WTC11 (cell line): ENCODE measurements at regions not wholly inside any gene's neighbourhood (a gene's known extent, or its start where the extent isn't known, plus 50 kb on each side); places are given as distances from the start of the nearest gene placed in this dataset.

Source experiments
- ATAC-seq: fragments of 200-7000 bp; cut with Tn5 transposase; 2 replicates; pipeline ENCODE4 v1.10.0; 2021; ENCODE audit warnings: mild to moderate bottlenecking, moderate library complexity
- CTCF ChIA-PET: fragments of 300-600 bp; sonication (Branson Sonifier 250); formaldehyde crosslinking; loops from one replicate; lab custom pipeline; 2021; ENCODE audit warnings: antibody characterized with exemption; lab: Charles Lee
- POLR2A ChIA-PET: fragments of 350-600 bp; sonication (Branson Sonifier 250); formaldehyde crosslinking; loops from one replicate; lab custom pipeline; 2021; ENCODE audit warnings: antibody characterized with exemption; lab: Charles Lee
- DNase-seq: peaks from one replicate; pipeline ENCODE4 v3.0.0; 2021; ENCODE audit warnings: low spot score
- H3K27ac Mint-ChIP-seq: 2 replicates; pipeline ENCODE4 v1.8.0; 2021; ENCODE audit warnings: mixed read lengths
- H3K27me3 Mint-ChIP-seq: 2 replicates; pipeline ENCODE4 v1.8.0; 2021; ENCODE audit warnings: low read depth, mild to moderate bottlenecking, moderate library complexity, mixed read lengths
- H3K36me3 Mint-ChIP-seq: 2 replicates; pipeline ENCODE4 v1.8.0; 2021; ENCODE audit warnings: mixed read lengths
- H3K4me1 Mint-ChIP-seq: 2 replicates; pipeline ENCODE4 v1.8.0; 2022; ENCODE audit warnings: mixed read lengths
- H3K4me3 Mint-ChIP-seq: 2 replicates; pipeline ENCODE4 v1.8.0; 2021; ENCODE audit warnings: mild to moderate bottlenecking, moderate library complexity, mixed read lengths
- H3K9me3 Mint-ChIP-seq: 2 replicates; pipeline ENCODE4 v1.8.0; 2021; ENCODE audit warnings: mixed read lengths
- AFF4 ChIP-seq: sonication (generic); formaldehyde crosslinking; IDR thresholded peaks from 2 replicates; pipeline ENCODE4 v1.8.1; 2023; ENCODE audit warnings: mild to moderate bottlenecking, missing genetic modification reagents, borderline replicate concordance
- ATF1 ChIP-seq: sonication (generic); formaldehyde crosslinking; IDR thresholded peaks from 2 replicates; pipeline ENCODE4 v1.8.1; 2023; ENCODE audit warnings: mild to moderate bottlenecking, moderate library complexity, missing genetic modification reagents
- ATF2 ChIP-seq: sonication (generic); formaldehyde crosslinking; IDR thresholded peaks from 2 replicates; pipeline ENCODE4 v1.8.1; 2022; ENCODE audit warnings: low read depth, missing genetic modification reagents, borderline replicate concordance
- CBFB ChIP-seq: sonication (generic); formaldehyde crosslinking; IDR thresholded peaks from 2 replicates; pipeline ENCODE4 v1.8.1; 2022; ENCODE audit warnings: mild to moderate bottlenecking, low read depth, missing genetic modification reagents
- ESRRA ChIP-seq: sonication (generic); formaldehyde crosslinking; IDR thresholded peaks from 2 replicates; pipeline ENCODE4 v1.8.1; 2022; ENCODE audit warnings: mild to moderate bottlenecking, missing genetic modification reagents, borderline replicate concordance
- FOXJ3 ChIP-seq: sonication (generic); formaldehyde crosslinking; IDR thresholded peaks from 2 replicates; pipeline ENCODE4 v1.9.0; 2021; ENCODE audit warnings: missing genetic modification reagents, mild to moderate bottlenecking, borderline replicate concordance
- GTF2I ChIP-seq: fragments of 250-450 bp; sonication (Bioruptor Pico); conservative IDR thresholded peaks from 2 replicates; pipeline ENCODE4 v1.4.0; 2021; ENCODE audit warnings: mild to moderate bottlenecking
- HMGA2 ChIP-seq: fragments of 250-450 bp; sonication (Bioruptor Pico); IDR thresholded peaks from 2 replicates; pipeline ENCODE4 v1.4.0; 2021; ENCODE audit warnings: mild to moderate bottlenecking, moderate library complexity
- MXD4 ChIP-seq: fragments of 250-450 bp; sonication (Bioruptor Pico); IDR thresholded peaks from 2 replicates; pipeline ENCODE4 v1.8.0; 2021; ENCODE audit warnings: mild to moderate bottlenecking, moderate library complexity, borderline replicate concordance
- NFE2L1 ChIP-seq: sonication (generic); formaldehyde crosslinking; IDR thresholded peaks from 2 replicates; pipeline ENCODE4 v1.8.1; 2023; ENCODE audit warnings: missing genetic modification reagents
- NFYB ChIP-seq: sonication (generic); formaldehyde crosslinking; conservative IDR thresholded peaks from 2 replicates; pipeline ENCODE4 v1.8.0; 2022; ENCODE audit warnings: low read depth, missing genetic modification reagents
- OVOL2 ChIP-seq: fragments of 250-450 bp; sonication (Bioruptor Pico); IDR thresholded peaks from 2 replicates; pipeline ENCODE4 v1.9.0; 2021; ENCODE audit warnings: mild to moderate bottlenecking, borderline replicate concordance
- RORB ChIP-seq: fragments of 250-450 bp; sonication (Bioruptor Pico); IDR thresholded peaks from 2 replicates; pipeline ENCODE4 v1.9.0; 2021; ENCODE audit warnings: mild to moderate bottlenecking
- SMAD4 ChIP-seq: sonication (generic); formaldehyde crosslinking; IDR thresholded peaks from 2 replicates; pipeline ENCODE4 v1.8.0; 2022; ENCODE audit warnings: mild to moderate bottlenecking, missing genetic modification reagents
- TEAD4 ChIP-seq: sonication (generic); formaldehyde crosslinking; IDR thresholded peaks from 2 replicates; pipeline ENCODE4 v1.8.0; 2022; ENCODE audit warnings: mild to moderate bottlenecking, missing genetic modification reagents
- TP53 ChIP-seq: sonication (generic); formaldehyde crosslinking; IDR thresholded peaks from 2 replicates; pipeline ENCODE4 v1.8.1; 2023; ENCODE audit warnings: mild to moderate bottlenecking, missing genetic modification reagents
- ZMAT4 ChIP-seq: fragments of 250-450 bp; sonication (Bioruptor Pico); IDR thresholded peaks from 2 replicates; pipeline ENCODE4 v1.9.0; 2021; ENCODE audit warnings: mild to moderate bottlenecking
- ZNF317 ChIP-seq: sonication (generic); formaldehyde crosslinking; IDR thresholded peaks from 2 replicates; pipeline ENCODE4 v1.8.1; 2023; ENCODE audit warnings: low read depth, mild to moderate bottlenecking, moderate library complexity, missing genetic modification reagents, borderline replicate concordance
- ZNF416 ChIP-seq: fragments of 250-450 bp; sonication (Bioruptor Pico); IDR thresholded peaks from 2 replicates; pipeline ENCODE4 v1.9.0; 2021; ENCODE audit warnings: mild to moderate bottlenecking, inconsistent platforms
- TF ChIP-seq, protein P1 (sequence below): fragments of 250-450 bp; sonication (Bioruptor Pico); IDR thresholded peaks from 2 replicates; pipeline ENCODE4 v2.1.2; 2022; ENCODE audit warnings: mild to moderate bottlenecking, moderate library complexity
- TF ChIP-seq, protein P2 (sequence below): fragments of 250-450 bp; sonication (Bioruptor Pico); IDR thresholded peaks from 2 replicates; pipeline ENCODE4 v1.9.0; 2021; ENCODE audit warnings: moderate library complexity, mild to moderate bottlenecking, inconsistent platforms, borderline replicate concordance
- TF ChIP-seq, protein P3 (sequence below): sonication (generic); formaldehyde crosslinking; IDR thresholded peaks from 2 replicates; pipeline ENCODE4 v1.8.1; 2023; ENCODE audit warnings: mild to moderate bottlenecking, missing genetic modification reagents

DNA sequence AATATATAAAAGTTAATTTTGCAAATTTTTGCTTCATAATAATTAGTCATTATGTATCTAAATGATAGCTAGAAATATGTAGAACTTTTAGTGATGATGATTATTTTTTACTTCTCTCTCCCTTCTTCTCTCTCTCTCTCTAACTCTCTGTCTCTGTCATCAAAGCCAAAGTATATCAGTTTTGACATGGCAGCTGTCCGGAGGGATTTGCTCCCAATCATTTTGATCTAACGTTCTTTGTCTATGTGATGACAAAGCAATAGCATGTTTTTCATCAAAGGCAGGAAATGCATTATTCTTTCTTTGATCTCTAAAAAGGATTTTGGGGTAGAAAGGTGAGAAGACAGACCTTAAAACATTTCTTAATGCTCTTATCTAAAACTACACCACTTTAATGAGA lies 402.1 kb downstream of the PDGFC start (continued):
- no peak for TF ChIP-seq NFYB (CRISPR knock-in tag)
- TF ChIP-seq OVOL2 (CRISPR knock-in tag): no peak
- no peak for TF ChIP-seq ZNF317 (CRISPR knock-in tag)

GRCh38 chr4:156568484-156568883 lies 403.1 kb downstream of the PDGFC start:
- CTCF ChIA-PET: no interaction called here
- no peaks in the 10 kb centered on the region for H3K9me3 Mint-ChIP-seq
- peaks cover 12% of the 10 kb centered on the region for H3K4me1 Mint-ChIP-seq
- H3K4me3 Mint-ChIP-seq: no peak overlapping the region
- peak overlapping the region; percentile 9; the same call in 1 of the 2 replicates for H3K27ac Mint-ChIP-seq
- DNase-seq: no peak
- no peaks in the 10 kb centered on the region for H3K36me3 Mint-ChIP-seq
- peak; percentile 76 for ATAC-seq
- no peak for TF ChIP-seq MXD4 (CRISPR knock-in tag)
- TF ChIP-seq TEAD4 (CRISPR knock-in tag): no peak
- no peak for TF ChIP-seq ZMAT4 (CRISPR knock-in tag)
- no peak for TF ChIP-seq CBFB (CRISPR knock-in tag)
- no peak for TF ChIP-seq NFE2L1 (CRISPR knock-in tag)
- TF ChIP-seq, protein P1, sequence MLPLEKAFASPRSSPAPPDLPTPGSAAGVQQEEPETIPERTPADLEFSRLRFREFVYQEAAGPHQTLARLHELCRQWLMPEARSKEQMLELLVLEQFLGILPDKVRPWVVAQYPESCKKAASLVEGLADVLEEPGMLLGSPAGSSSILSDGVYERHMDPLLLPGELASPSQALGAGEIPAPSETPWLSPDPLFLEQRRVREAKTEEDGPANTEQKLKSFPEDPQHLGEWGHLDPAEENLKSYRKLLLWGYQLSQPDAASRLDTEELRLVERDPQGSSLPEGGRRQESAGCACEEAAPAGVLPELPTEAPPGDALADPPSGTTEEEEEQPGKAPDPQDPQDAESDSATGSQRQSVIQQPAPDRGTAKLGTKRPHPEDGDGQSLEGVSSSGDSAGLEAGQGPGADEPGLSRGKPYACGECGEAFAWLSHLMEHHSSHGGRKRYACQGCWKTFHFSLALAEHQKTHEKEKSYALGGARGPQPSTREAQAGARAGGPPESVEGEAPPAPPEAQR (CRISPR knock-in tag): no peak
- TF ChIP-seq RORB (CRISPR knock-in tag): no peak
- no peak for TF ChIP-seq TP53
- TF ChIP-seq, protein P2, sequence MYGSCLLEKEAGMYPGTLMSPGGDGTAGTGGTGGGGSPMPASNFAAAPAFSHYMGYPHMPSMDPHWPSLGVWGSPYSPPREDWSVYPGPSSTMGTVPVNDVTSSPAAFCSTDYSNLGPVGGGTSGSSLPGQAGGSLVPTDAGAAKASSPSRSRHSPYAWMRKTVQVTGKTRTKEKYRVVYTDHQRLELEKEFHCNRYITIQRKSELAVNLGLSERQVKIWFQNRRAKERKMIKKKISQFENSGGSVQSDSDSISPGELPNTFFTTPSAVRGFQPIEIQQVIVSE (CRISPR knock-in tag): no peak
- no peak for TF ChIP-seq GTF2I (CRISPR knock-in tag)
- TF ChIP-seq AFF4 (CRISPR knock-in tag): no peak
- TF ChIP-seq ATF1 (CRISPR knock-in tag): no peak
- TF ChIP-seq ZNF416: no peak
- TF ChIP-seq FOXJ3 (CRISPR knock-in tag): no peak
- no peak for TF ChIP-seq ESRRA (CRISPR knock-in tag)
- no peak for TF ChIP-seq HMGA2
- TF ChIP-seq SMAD4 (CRISPR knock-in tag): no peak
- TF ChIP-seq ATF2 (CRISPR knock-in tag): no peak
- TF ChIP-seq, protein P3, sequence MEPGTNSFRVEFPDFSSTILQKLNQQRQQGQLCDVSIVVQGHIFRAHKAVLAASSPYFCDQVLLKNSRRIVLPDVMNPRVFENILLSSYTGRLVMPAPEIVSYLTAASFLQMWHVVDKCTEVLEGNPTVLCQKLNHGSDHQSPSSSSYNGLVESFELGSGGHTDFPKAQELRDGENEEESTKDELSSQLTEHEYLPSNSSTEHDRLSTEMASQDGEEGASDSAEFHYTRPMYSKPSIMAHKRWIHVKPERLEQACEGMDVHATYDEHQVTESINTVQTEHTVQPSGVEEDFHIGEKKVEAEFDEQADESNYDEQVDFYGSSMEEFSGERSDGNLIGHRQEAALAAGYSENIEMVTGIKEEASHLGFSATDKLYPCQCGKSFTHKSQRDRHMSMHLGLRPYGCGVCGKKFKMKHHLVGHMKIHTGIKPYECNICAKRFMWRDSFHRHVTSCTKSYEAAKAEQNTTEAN (CRISPR knock-in tag): no peak
- no peaks in the 10 kb centered on the region for H3K27me3 Mint-ChIP-seq
- POLR2A ChIA-PET: no interaction called here
